ENCODE measurements at regions not wholly inside any gene's neighbourhood (a gene's known extent, or its start where the extent isn't known, plus 50 kb on each side); places are given as distances from the start of the nearest gene placed in this dataset.

- TF ChIP-seq, protein P1, sequence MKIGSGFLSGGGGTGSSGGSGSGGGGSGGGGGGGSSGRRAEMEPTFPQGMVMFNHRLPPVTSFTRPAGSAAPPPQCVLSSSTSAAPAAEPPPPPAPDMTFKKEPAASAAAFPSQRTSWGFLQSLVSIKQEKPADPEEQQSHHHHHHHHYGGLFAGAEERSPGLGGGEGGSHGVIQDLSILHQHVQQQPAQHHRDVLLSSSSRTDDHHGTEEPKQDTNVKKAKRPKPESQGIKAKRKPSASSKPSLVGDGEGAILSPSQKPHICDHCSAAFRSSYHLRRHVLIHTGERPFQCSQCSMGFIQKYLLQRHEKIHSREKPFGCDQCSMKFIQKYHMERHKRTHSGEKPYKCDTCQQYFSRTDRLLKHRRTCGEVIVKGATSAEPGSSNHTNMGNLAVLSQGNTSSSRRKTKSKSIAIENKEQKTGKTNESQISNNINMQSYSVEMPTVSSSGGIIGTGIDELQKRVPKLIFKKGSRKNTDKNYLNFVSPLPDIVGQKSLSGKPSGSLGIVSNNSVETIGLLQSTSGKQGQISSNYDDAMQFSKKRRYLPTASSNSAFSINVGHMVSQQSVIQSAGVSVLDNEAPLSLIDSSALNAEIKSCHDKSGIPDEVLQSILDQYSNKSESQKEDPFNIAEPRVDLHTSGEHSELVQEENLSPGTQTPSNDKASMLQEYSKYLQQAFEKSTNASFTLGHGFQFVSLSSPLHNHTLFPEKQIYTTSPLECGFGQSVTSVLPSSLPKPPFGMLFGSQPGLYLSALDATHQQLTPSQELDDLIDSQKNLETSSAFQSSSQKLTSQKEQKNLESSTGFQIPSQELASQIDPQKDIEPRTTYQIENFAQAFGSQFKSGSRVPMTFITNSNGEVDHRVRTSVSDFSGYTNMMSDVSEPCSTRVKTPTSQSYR (CRISPR knock-in tag; IDR thresholded peaks at IDR 0.05), result no peak
- TF ChIP-seq CTCF (IDR thresholded peaks at IDR 0.05), result no peak
- TF ChIP-seq SMAD3 (CRISPR knock-in tag; IDR thresholded peaks at IDR 0.05; ENCODE audit: borderline replicate concordance), result no peak
- no peak for TF ChIP-seq TEAD1 (CRISPR knock-in tag; IDR thresholded peaks at IDR 0.05)
Measured at GRCh38 chr13:94880463-94880862, 168.1 kb upstream of the SOX21 start.
